GM18507 (cell line): ENCODE measurements at regions not wholly inside any gene's neighbourhood (a gene's known extent, or its start where the extent isn't known, plus 50 kb on each side); places are given as distances from the start of the nearest gene placed in this dataset.

Source experiments
- DNase-seq: peaks from one replicate; pipeline ENCODE4 v3.0.0; 2011; ENCODE audit warnings: low read depth; ENCODE audit not compliant: insufficient read length; ENCODE audit errors: extremely low spot score
- FAIRE-seq: peaks from 2 replicates; lab custom pipeline; 2011; peaks lifted over from hg19 to GRCh38; lab: Jason Lieb, UNC

- FAIRE-seq, result no peak
These were observed 410.5 kb downstream of the CTTN start for GRCh38 chr11:70808686-70809375.

GRCh38 chr11:70810133-70810532 is 411.8 kb downstream of the CTTN start:
- FAIRE-seq, result no peak
- no peak for DNase-seq

More at GRCh38 chr11:70808686-70809375, 410.5 kb downstream of the CTTN start:
- no peak for DNase-seq

- FAIRE-seq (no peak), DNase-seq (no peak)
These were observed 412.4 kb downstream of the CTTN start for GRCh38 chr11:70810681-70811080.

GRCh38 chr11:70811483-70811882 is 413.2 kb downstream of the CTTN start:
- DNase-seq, result no peak
- FAIRE-seq, result no peak

- no peak for DNase-seq
- FAIRE-seq, result no peak
These were observed 413.6 kb downstream of the CTTN start for GRCh38 chr11:70811915-70812314.

- DNase-seq, result no peak
- no peak for FAIRE-seq
These were observed 414.1 kb downstream of the CTTN start for GRCh38 chr11:70812472-70812871.

- no peak for DNase-seq
- no peak for FAIRE-seq
These were observed 415.3 kb downstream of the CTTN start for GRCh38 chr11:70813651-70814050.

- no peak for DNase-seq
These were observed 417.1 kb downstream of the CTTN start for GRCh38 chr11:70815485-70815832.

GRCh38 chr11:70816156-70816678 is 417.9 kb downstream of the CTTN start:
- DNase-seq (no peak), FAIRE-seq (no peak)

More at GRCh38 chr11:70815485-70815832, 417.1 kb downstream of the CTTN start:
- FAIRE-seq, result no peak

GRCh38 chr11:70818351-70818750 is 420.0 kb downstream of the CTTN start:
- DNase-seq (no peak), FAIRE-seq (no peak)

- no peak for FAIRE-seq
These were observed 420.7 kb downstream of the CTTN start for GRCh38 chr11:70819022-70819421.

GRCh38 chr11:70820311-70820710 is 422.0 kb downstream of the CTTN start:
- FAIRE-seq (no peak), DNase-seq (no peak)

More at GRCh38 chr11:70819022-70819421, 420.7 kb downstream of the CTTN start:
- DNase-seq, result no peak

- no peak for FAIRE-seq
- DNase-seq, result no peak
These were observed 422.4 kb downstream of the CTTN start for GRCh38 chr11:70820712-70821111.

GRCh38 chr11:70823771-70824170 is 425.4 kb downstream of the CTTN start:
- DNase-seq (no peak), FAIRE-seq (no peak)

- no peak for DNase-seq
- no peak for FAIRE-seq
These were observed 426.4 kb downstream of the CTTN start for GRCh38 chr11:70824605-70825245.

- DNase-seq (no peak), FAIRE-seq (no peak)
These were observed 426.4 kb downstream of the SHANK2 start for GRCh38 chr11:70825893-70826540.

GRCh38 chr11:70826541-70827335 is 425.6 kb downstream of the SHANK2 start:
- FAIRE-seq (no peak), DNase-seq (no peak)

- DNase-seq (no peak), FAIRE-seq (no peak)
These were observed 423.7 kb downstream of the SHANK2 start for GRCh38 chr11:70828593-70829082.

GRCh38 chr11:70829134-70829885 is 423.1 kb downstream of the SHANK2 start:
- DNase-seq (no peak), FAIRE-seq (no peak)
